K562 (cell line): ENCODE measurements at regions not wholly inside any gene's neighbourhood (a gene's known extent, or its start where the extent isn't known, plus 50 kb on each side); places are given as distances from the start of the nearest gene placed in this dataset.

Experiments
- ATAC-seq: fragments of 200-7000 bp; cut with Tn5 transposase; 3 replicates; pipeline ENCODE4 v1.9.1; 2020; ENCODE audit warnings: moderate library complexity
- BruUV-seq: library from RNA; stranded (reverse); fragments of 400-500 nt; replicated peaks from 2 replicates; lab custom pipeline; 2021; lab: Mats Ljungman, UMichigan
- CTCF ChIA-PET: fragments of 300-600 bp; formaldehyde crosslinking; extraction: SDS; loops from one replicate; lab custom pipeline; 2021; ENCODE audit warnings: low intra/inter-chr PET ratio; lab: Yijun Ruan, JAX
- POLR2A ChIA-PET: fragments of 300-600, 350-650 bp; sonication (Branson Sonifier 250); formaldehyde crosslinking; extraction: SDS; loops from one replicate; lab custom pipeline; 2021; ENCODE audit warnings: antibody characterized with exemption, inconsistent platforms; lab: Yijun Ruan, JAX
- DNase-seq, 4 experiments: peaks; one replicate each; pipeline versions ENCODE4 v3.0.0 to v3.0.0-alpha.2; 2011 to 2018; ENCODE audit warnings: low spot score in 3 of 4, mixed read lengths in 3 of 4; ENCODE audit errors: extremely low read depth in 1 of 4
- FAIRE-seq: peaks from 2 replicates; lab custom pipeline; 2011; peaks lifted over from hg19 to GRCh38; lab: Jason Lieb, UNC
- H2AFZ ChIP-seq: 2 replicates; pipeline ENCODE4 v1.6.0; 2011; ENCODE audit warnings: low read depth, low read length, control low read depth, inconsistent platforms
- H3K27ac ChIP-seq: fragments of 200-600 bp; 3 replicates; pipeline ENCODE4 v1.8.0; 2011; ENCODE audit warnings: low read depth, mild to moderate bottlenecking, control low read depth, inconsistent platforms, low read length, moderate library complexity, mixed read lengths; ENCODE audit errors: extremely low read depth
- H3K27me3 ChIP-seq, 2 experiments: fragments of 300-600 bp in 1 of 2; 2 replicates in 1 of 2; 3 replicates in 1 of 2; pipeline versions ENCODE4 v1.6.0 to v1.8.0; 2011; ENCODE audit warnings: inconsistent platforms in 2 of 2, low read length in 2 of 2, mild to moderate bottlenecking in 1 of 2, mixed read lengths in 1 of 2, moderate library complexity in 1 of 2; ENCODE audit not compliant: control insufficient read depth in 2 of 2, insufficient read depth in 2 of 2
- H3K36me3 ChIP-seq: fragments of 300-600 bp; 3 replicates; pipeline ENCODE4 v1.8.0; 2011; ENCODE audit warnings: mild to moderate bottlenecking, low read length, inconsistent platforms; ENCODE audit not compliant: control insufficient read depth, insufficient read depth
- H3K4me1 ChIP-seq, 2 experiments: fragments of 200-600 bp in 1 of 2; replicated peaks in 1 of 2; 2 replicates in 1 of 2; 3 replicates in 1 of 2; pipeline versions ENCODE4 v1.5.1 to v1.8.0; 2011; ENCODE audit warnings: inconsistent platforms in 2 of 2, low read length in 2 of 2, mild to moderate bottlenecking in 1 of 2, mixed read lengths in 1 of 2, moderate library complexity in 1 of 2; ENCODE audit not compliant: control insufficient read depth in 2 of 2, insufficient read depth in 2 of 2
- H3K4me2 ChIP-seq: 2 replicates; pipeline ENCODE4 v1.6.1; 2011; ENCODE audit warnings: low read length, control low read depth, inconsistent platforms, mixed read lengths; ENCODE audit not compliant: insufficient read depth
- H3K4me3 ChIP-seq: fragments of 200-600 bp; sonication (generic), shearing (Covaris generic); 2 replicates; pipeline ENCODE4 v1.5.1; 2016; ENCODE audit warnings: control low read depth, inconsistent platforms
- H3K79me2 ChIP-seq: fragments of 200-600 bp; 3 replicates; pipeline ENCODE4 v1.8.0; 2011; ENCODE audit warnings: low read length, inconsistent platforms; ENCODE audit not compliant: control insufficient read depth, insufficient read depth
- H3K9ac ChIP-seq, 2 experiments: 2 replicates each; pipeline versions ENCODE4 v1.6.0 to v1.6.1; 2011; ENCODE audit warnings: low read depth in 2 of 2, low read length in 2 of 2, control low read depth in 1 of 2, inconsistent platforms in 1 of 2, mild to moderate bottlenecking in 1 of 2, mixed read lengths in 1 of 2; ENCODE audit not compliant: insufficient read depth in 1 of 2
- H3K9me1 ChIP-seq: one replicate; pipeline ENCODE4 v1.6.0; 2011; ENCODE audit warnings: inconsistent platforms, mild to moderate bottlenecking, low read length, moderate library complexity; ENCODE audit not compliant: control insufficient read depth, insufficient read depth
- H3K9me3 ChIP-seq: replicated peaks from 2 replicates; pipeline ENCODE4 v1.5.1; 2011; ENCODE audit warnings: low read depth, low read length, inconsistent platforms; ENCODE audit not compliant: control insufficient read depth, insufficient read depth
- H4K20me1 ChIP-seq: replicated peaks from 2 replicates; pipeline ENCODE4 v1.6.1; 2011; ENCODE audit warnings: low read length, inconsistent platforms, mixed read lengths; ENCODE audit not compliant: control insufficient read depth, insufficient read depth
- CREB1 ChIP-seq, 2 experiments: sonication (generic) in 1 of 2; formaldehyde crosslinking in 1 of 2; IDR thresholded peaks; 2 replicates each; pipeline versions ENCODE4 v1.6.1 to v1.8.0; 2012 to 2022; ENCODE audit warnings: inconsistent platforms in 1 of 2, mild to moderate bottlenecking in 1 of 2, missing genetic modification reagents in 1 of 2, moderate library complexity in 1 of 2
- FOXJ3 ChIP-seq: sonication (generic); formaldehyde crosslinking; IDR thresholded peaks from 2 replicates; pipeline ENCODE4 v1.4.0; 2020; ENCODE audit warnings: mild to moderate bottlenecking, missing genetic modification reagents
- HIVEP1 ChIP-seq: fragments of 250-450 bp; sonication (Bioruptor Pico); IDR thresholded peaks from 2 replicates; pipeline ENCODE4 v1.4.0; 2020; ENCODE audit warnings: mild to moderate bottlenecking
- MBD1 ChIP-seq: fragments of 250-450 bp; sonication (Bioruptor Pico); IDR thresholded peaks from 2 replicates; pipeline ENCODE4 v1.8.0; 2022; ENCODE audit warnings: inconsistent platforms
- MXI1 ChIP-seq: IDR thresholded peaks from 2 replicates; pipeline ENCODE4 v1.6.1; 2011; ENCODE audit warnings: low read depth, mild to moderate bottlenecking, improper control_type of control experiment, low read length
- NEUROD1 ChIP-seq: fragments of 150-350 bp; IDR thresholded peaks from 2 replicates; pipeline ENCODE4 v1.6.1; 2014; ENCODE audit warnings: borderline replicate concordance, low read length, low read depth; ENCODE audit not compliant: partially characterized antibody
- NFATC3 ChIP-seq: fragments of 450-650 bp; IDR thresholded peaks from 2 replicates; pipeline ENCODE4 v1.6.1; 2017; ENCODE audit warnings: mild to moderate bottlenecking
- NFIC ChIP-seq: fragments of 450-650 bp; IDR thresholded peaks from 2 replicates; pipeline ENCODE4 v1.6.1; 2017; ENCODE audit warnings: mild to moderate bottlenecking, inconsistent platforms
- NR0B1 ChIP-seq: fragments of 450-650 bp; IDR thresholded peaks from one replicate; pipeline ENCODE4 v1.6.1; 2018; ENCODE audit warnings: mild to moderate bottlenecking, moderate library complexity; ENCODE audit not compliant: partially characterized antibody
- SRF ChIP-seq, 2 experiments: fragments of 250-450, 450-650 bp in 1 of 2; sonication (Bioruptor Pico) in 1 of 2; sonication (generic) in 1 of 2; formaldehyde crosslinking; IDR thresholded peaks; 2 replicates each; pipeline versions ENCODE4 v1.5.0 to v1.5.1; 2020 to 2022; ENCODE audit warnings: mild to moderate bottlenecking in 1 of 2, missing genetic modification reagents in 1 of 2
- TEAD4 ChIP-seq, 2 experiments: sonication (generic) in 1 of 2; formaldehyde crosslinking in 1 of 2; IDR thresholded peaks; 2 replicates each; pipeline versions ENCODE4 v1.6.1 to v1.8.0; 2012 to 2022; ENCODE audit warnings: borderline replicate concordance in 1 of 2, inconsistent platforms in 1 of 2, low read length in 1 of 2, mild to moderate bottlenecking in 1 of 2, missing genetic modification reagents in 1 of 2
- THRB ChIP-seq: fragments of 450-650 bp; formaldehyde crosslinking; conservative IDR thresholded peaks from 2 replicates; pipeline ENCODE4 v1.4.0; 2022; ENCODE audit warnings: mild to moderate bottlenecking, missing genetic modification characterization
- ZBTB1 ChIP-seq: sonication (generic); formaldehyde crosslinking; IDR thresholded peaks from 2 replicates; pipeline ENCODE4 v1.8.1; 2023; ENCODE audit warnings: missing genetic modification reagents, low read depth, mild to moderate bottlenecking, borderline replicate concordance
- ZBTB49 ChIP-seq: sonication (generic); formaldehyde crosslinking; IDR thresholded peaks from 2 replicates; pipeline ENCODE4 v1.8.0; 2022; ENCODE audit warnings: missing genetic modification reagents, mild to moderate bottlenecking, borderline replicate concordance
- ZNF347 ChIP-seq: fragments of 450-650 bp; formaldehyde crosslinking; IDR thresholded peaks from 2 replicates; pipeline ENCODE4 v1.4.0; 2020; ENCODE audit warnings: low read depth, mild to moderate bottlenecking, moderate library complexity
- WGBS: fragments of 100-300 bp; shearing (Covaris generic); methylation state at CpG from one replicate; pipeline ENCODE4 v1.1.6; 2016; ENCODE audit warnings: low coverage, mixed read lengths; ENCODE audit not compliant: insufficient coverage; ENCODE audit errors: missing lambda C conversion rate; 5-methylcytosine and 5-hydroxymethylcytosine counted together
- in situ Hi-C: fragments of 300-500 bp; cut with MboI; formaldehyde crosslinking; loops from 4 replicates; pipeline ENCODE4 v1.15.0; 2018; ENCODE audit warnings: inconsistent platforms, mixed read lengths
- intact Hi-C: fragments of 100-400 bp; cut with micrococcal nuclease; formaldehyde crosslinking; loops from 2 replicates; pipeline ENCODE4 v1.14.2; 2022

- H3K9me1 ChIP-seq = no peaks in the 10 kb centered on the region
- H4K20me1 ChIP-seq = 0 out of 2 replicates have a peak, but pooled peaks cover 3% of the 10 kb centered on the region
- ATAC-seq = no peak
- no peak overlapping the region for H2AFZ ChIP-seq
- H3K27me3 ChIP-seq = peaks cover 0 to 3% of the 10 kb centered on the region in 2 experiments; a peak in 1 of 5 replicates
- H3K36me3 ChIP-seq = no peaks in the 10 kb centered on the region
- H3K4me1 ChIP-seq = no peaks in the 10 kb centered on the region
- intact Hi-C loops (no loop called here), in situ Hi-C loops (no loop called here)
- no peak overlapping the region for H3K4me2 ChIP-seq
- POLR2A ChIA-PET = no interaction called here
- no peak for FAIRE-seq
- no peak overlapping the region for H3K9ac ChIP-seq
- WGBS = 0% methylated on average over 4 of the region's 4 CpGs
- no peak for DNase-seq
- CTCF ChIA-PET = no interaction called here
- no peak overlapping the region for H3K27ac ChIP-seq
- no peaks in the 10 kb centered on the region for H3K79me2 ChIP-seq
- no TSS peak for BruUV-seq
- H3K9me3 ChIP-seq = no peaks in the 10 kb centered on the region
- no peak overlapping the region for H3K4me3 ChIP-seq
- TF ChIP-seq ZBTB1 (CRISPR knock-in tag) (no peak), NEUROD1 (no peak), NFATC3 (no peak), FOXJ3 (CRISPR knock-in tag) (no peak), ZNF347 (CRISPR knock-in tag) (no peak), CREB1 (IDR thresholded peaks at IDR 0.05) (no peak), CREB1 (CRISPR knock-in tag; IDR thresholded peaks at IDR 0.05) (no peak), MBD1 (CRISPR knock-in tag) (no peak), HIVEP1 (CRISPR knock-in tag) (no peak), NR0B1 (no peak), NFIC (no peak), ZBTB49 (CRISPR knock-in tag) (no peak), MXI1 (no peak), SRF (CRISPR knock-in tag; IDR thresholded peaks at IDR 0.05) (no peak), THRB (CRISPR knock-in tag) (no peak), TEAD4 (IDR thresholded peaks at IDR 0.05; ENCODE audit: low read length) (no peak), TEAD4 (CRISPR knock-in tag; IDR thresholded peaks at IDR 0.05; ENCODE audit: borderline replicate concordance) (no peak)
Measured at GRCh38 chr16:7218936-7219335, 113.7 kb upstream of the RBFOX1 start.
